GM12878 (cell line): ENCODE measurements at regions not wholly inside any gene's neighbourhood (a gene's known extent, or its start where the extent isn't known, plus 50 kb on each side); places are given as distances from the start of the nearest gene placed in this dataset.

Experiments used
- CBX5 ChIP-seq: sonication (generic); IDR thresholded peaks from 2 replicates; pipeline ENCODE4 v1.6.1; 2016; ENCODE audit warnings: low read depth, moderate library complexity, mild to moderate bottlenecking, inconsistent platforms
- CHD1 ChIP-seq: IDR thresholded peaks from 2 replicates; pipeline ENCODE4 v1.6.1; 2012; ENCODE audit warnings: low read depth, low read length, improper control_type of control experiment
- CTCF ChIP-seq, 3 experiments: IDR thresholded peaks in 2 of 3; conservative IDR thresholded peaks in 1 of 3; 2 replicates each; pipeline ENCODE4 v1.5.1; 2011; ENCODE audit warnings: low read depth in 3 of 3, low read length in 3 of 3, mild to moderate bottlenecking in 3 of 3, control low read depth in 2 of 3, moderate library complexity in 2 of 3, inconsistent platforms in 1 of 3, mixed read lengths in 1 of 3; ENCODE audit not compliant: control insufficient read depth in 2 of 3, insufficient read depth in 1 of 3; ENCODE audit errors: extremely low read depth in 1 of 3
- POLR2AphosphoS5 ChIP-seq: IDR thresholded peaks from 2 replicates; pipeline ENCODE4 v1.6.1; 2011; ENCODE audit warnings: mild to moderate bottlenecking, low read length, inconsistent platforms
- RCOR1 ChIP-seq: conservative IDR thresholded peaks from 2 replicates; pipeline ENCODE4 v1.6.1; 2012; ENCODE audit warnings: low read depth, low read length, improper control_type of control experiment
- SP1 ChIP-seq: IDR thresholded peaks from one replicate; pipeline ENCODE4 v1.6.1; 2011; ENCODE audit warnings: low read depth, low read length
- SUPT20H ChIP-seq: IDR thresholded peaks from 2 replicates; pipeline ENCODE4 v1.6.1; 2011; ENCODE audit warnings: low read depth, mild to moderate bottlenecking, low read length, moderate library complexity, borderline replicate concordance; ENCODE audit not compliant: control insufficient read depth
- ZNF24 ChIP-seq: fragments of 450-650 bp; IDR thresholded peaks from 2 replicates; pipeline ENCODE4 v1.6.1; 2017; ENCODE audit warnings: antibody characterized with exemption, mild to moderate bottlenecking
- ZNF274 ChIP-seq: IDR thresholded peaks from one replicate; pipeline ENCODE4 v1.8.0; 2011; ENCODE audit not compliant: insufficient read length, insufficient read depth
- TF ChIP-seq, protein P1 (sequence below): IDR thresholded peaks from 2 replicates; pipeline ENCODE4 v1.6.1; 2011; ENCODE audit warnings: low read depth, mild to moderate bottlenecking, low read length, moderate library complexity, borderline replicate concordance; ENCODE audit errors: extremely low read depth
- TF ChIP-seq, protein P2 (sequence below): fragments of 450-650 bp; IDR thresholded peaks from 2 replicates; pipeline ENCODE4 v1.6.1; 2014; ENCODE audit warnings: mild to moderate bottlenecking

DNA sequence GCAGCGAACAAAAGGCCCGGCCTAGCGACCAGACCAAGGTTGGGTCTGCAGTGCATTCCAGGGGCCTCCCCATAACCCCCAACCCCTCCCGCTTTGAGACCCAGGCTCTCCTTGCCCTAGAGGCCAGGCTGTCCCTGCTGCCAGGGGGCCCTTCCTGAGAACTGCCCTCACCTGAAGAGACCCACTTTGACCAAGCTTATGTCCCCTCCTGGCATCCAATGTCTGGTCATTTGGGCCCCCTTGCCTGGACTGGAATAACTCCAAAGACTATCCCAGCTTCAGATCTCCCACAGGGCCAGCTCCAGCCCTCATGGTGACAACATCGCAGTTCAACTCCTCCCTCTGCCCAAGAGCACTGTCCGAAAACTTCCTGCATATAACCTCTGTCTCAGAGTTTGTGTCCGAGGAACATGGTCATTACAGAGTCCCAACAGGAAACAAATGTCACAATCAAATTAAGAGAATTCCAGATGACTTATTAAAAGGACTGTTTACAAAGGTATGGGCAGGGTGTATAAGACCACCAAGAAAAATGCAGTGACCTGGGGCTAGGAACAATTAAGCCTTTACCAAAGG lies 125.0 kb downstream of the BANF2 start:
- TF ChIP-seq ZNF274, result no peak
- TF ChIP-seq CHD1, result no peak
- TF ChIP-seq, protein P1, sequence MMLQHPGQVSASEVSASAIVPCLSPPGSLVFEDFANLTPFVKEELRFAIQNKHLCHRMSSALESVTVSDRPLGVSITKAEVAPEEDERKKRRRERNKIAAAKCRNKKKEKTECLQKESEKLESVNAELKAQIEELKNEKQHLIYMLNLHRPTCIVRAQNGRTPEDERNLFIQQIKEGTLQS, result no peak
- no peak for TF ChIP-seq CTCF (IDR thresholded peaks at IDR 0.05 in 2 of 3, conservative IDR thresholded peaks at IDR 0.05 in 1 of 3; ENCODE audit: control insufficient read depth in 2 of 3, extremely low read depth in 1 of 3, insufficient read depth in 1 of 3, low read depth in 3 of 3, low read length in 3 of 3)
- no peak for TF ChIP-seq SUPT20H
- no peak for TF ChIP-seq CBX5
- no peak for TF ChIP-seq SP1
- TF ChIP-seq RCOR1, result no peak
- no peak for TF ChIP-seq ZNF24
- TF ChIP-seq, protein P2, sequence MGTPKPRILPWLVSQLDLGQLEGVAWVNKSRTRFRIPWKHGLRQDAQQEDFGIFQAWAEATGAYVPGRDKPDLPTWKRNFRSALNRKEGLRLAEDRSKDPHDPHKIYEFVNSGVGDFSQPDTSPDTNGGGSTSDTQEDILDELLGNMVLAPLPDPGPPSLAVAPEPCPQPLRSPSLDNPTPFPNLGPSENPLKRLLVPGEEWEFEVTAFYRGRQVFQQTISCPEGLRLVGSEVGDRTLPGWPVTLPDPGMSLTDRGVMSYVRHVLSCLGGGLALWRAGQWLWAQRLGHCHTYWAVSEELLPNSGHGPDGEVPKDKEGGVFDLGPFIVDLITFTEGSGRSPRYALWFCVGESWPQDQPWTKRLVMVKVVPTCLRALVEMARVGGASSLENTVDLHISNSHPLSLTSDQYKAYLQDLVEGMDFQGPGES, result no peak
- no peak for TF ChIP-seq POLR2AphosphoS5
